WTC11 (cell line): ENCODE measurements at regions not wholly inside any gene's neighbourhood (a gene's known extent, or its start where the extent isn't known, plus 50 kb on each side); places are given as distances from the start of the nearest gene placed in this dataset.

Source experiments
- ATAC-seq: fragments of 200-7000 bp; cut with Tn5 transposase; 2 replicates; pipeline ENCODE4 v1.10.0; 2021; ENCODE audit warnings: mild to moderate bottlenecking, moderate library complexity
- CTCF ChIA-PET: fragments of 300-600 bp; sonication (Branson Sonifier 250); formaldehyde crosslinking; loops from one replicate; lab custom pipeline; 2021; ENCODE audit warnings: antibody characterized with exemption; lab: Charles Lee
- POLR2A ChIA-PET: fragments of 350-600 bp; sonication (Branson Sonifier 250); formaldehyde crosslinking; loops from one replicate; lab custom pipeline; 2021; ENCODE audit warnings: antibody characterized with exemption; lab: Charles Lee
- DNase-seq: peaks from one replicate; pipeline ENCODE4 v3.0.0; 2021; ENCODE audit warnings: low spot score
- H3K27ac Mint-ChIP-seq: 2 replicates; pipeline ENCODE4 v1.8.0; 2021; ENCODE audit warnings: mixed read lengths
- H3K27me3 Mint-ChIP-seq: 2 replicates; pipeline ENCODE4 v1.8.0; 2021; ENCODE audit warnings: low read depth, mild to moderate bottlenecking, moderate library complexity, mixed read lengths
- H3K36me3 Mint-ChIP-seq: 2 replicates; pipeline ENCODE4 v1.8.0; 2021; ENCODE audit warnings: mixed read lengths
- H3K4me1 Mint-ChIP-seq: 2 replicates; pipeline ENCODE4 v1.8.0; 2022; ENCODE audit warnings: mixed read lengths
- H3K4me3 Mint-ChIP-seq: 2 replicates; pipeline ENCODE4 v1.8.0; 2021; ENCODE audit warnings: mild to moderate bottlenecking, moderate library complexity, mixed read lengths
- H3K9me3 Mint-ChIP-seq: 2 replicates; pipeline ENCODE4 v1.8.0; 2021; ENCODE audit warnings: mixed read lengths
- ATF1 ChIP-seq: sonication (generic); formaldehyde crosslinking; IDR thresholded peaks from 2 replicates; pipeline ENCODE4 v1.8.1; 2023; ENCODE audit warnings: mild to moderate bottlenecking, moderate library complexity, missing genetic modification reagents
- ATF2 ChIP-seq: sonication (generic); formaldehyde crosslinking; IDR thresholded peaks from 2 replicates; pipeline ENCODE4 v1.8.1; 2022; ENCODE audit warnings: low read depth, missing genetic modification reagents, borderline replicate concordance
- ELF4 ChIP-seq: sonication (generic); formaldehyde crosslinking; IDR thresholded peaks from 2 replicates; pipeline ENCODE4 v1.8.1; 2022; ENCODE audit warnings: low read depth, mild to moderate bottlenecking, moderate library complexity, missing genetic modification reagents
- FOXK1 ChIP-seq: sonication (generic); formaldehyde crosslinking; IDR thresholded peaks from 2 replicates; pipeline ENCODE4 v1.8.0; 2022; ENCODE audit warnings: mild to moderate bottlenecking, moderate library complexity, missing genetic modification reagents
- GRHL2 ChIP-seq: fragments of 250-450 bp; sonication (Bioruptor Pico); IDR thresholded peaks from 2 replicates; pipeline ENCODE4 v1.8.0; 2022; ENCODE audit warnings: mild to moderate bottlenecking, moderate library complexity; ENCODE audit not compliant: insufficient replicate concordance, severe bottlenecking
- GTF2I ChIP-seq: fragments of 250-450 bp; sonication (Bioruptor Pico); conservative IDR thresholded peaks from 2 replicates; pipeline ENCODE4 v1.4.0; 2021; ENCODE audit warnings: mild to moderate bottlenecking
- HMGA2 ChIP-seq: fragments of 250-450 bp; sonication (Bioruptor Pico); IDR thresholded peaks from 2 replicates; pipeline ENCODE4 v1.4.0; 2021; ENCODE audit warnings: mild to moderate bottlenecking, moderate library complexity
- NFE2L1 ChIP-seq: sonication (generic); formaldehyde crosslinking; IDR thresholded peaks from 2 replicates; pipeline ENCODE4 v1.8.1; 2023; ENCODE audit warnings: missing genetic modification reagents
- NFYB ChIP-seq: sonication (generic); formaldehyde crosslinking; conservative IDR thresholded peaks from 2 replicates; pipeline ENCODE4 v1.8.0; 2022; ENCODE audit warnings: low read depth, missing genetic modification reagents
- NR1H2 ChIP-seq: sonication (generic); formaldehyde crosslinking; IDR thresholded peaks from 2 replicates; pipeline ENCODE4 v1.9.0; 2021; ENCODE audit warnings: mild to moderate bottlenecking, moderate library complexity, missing genetic modification reagents
- TCF7 ChIP-seq: sonication (generic); formaldehyde crosslinking; IDR thresholded peaks from 2 replicates; pipeline ENCODE4 v1.8.0; 2022; ENCODE audit warnings: mild to moderate bottlenecking, low read depth, missing genetic modification reagents, moderate library complexity
- ZNF138 ChIP-seq: sonication (generic); formaldehyde crosslinking; conservative IDR thresholded peaks from 2 replicates; pipeline ENCODE4 v1.8.1; 2022; ENCODE audit warnings: mild to moderate bottlenecking, moderate library complexity, missing genetic modification reagents
- ZNF416 ChIP-seq: fragments of 250-450 bp; sonication (Bioruptor Pico); IDR thresholded peaks from 2 replicates; pipeline ENCODE4 v1.9.0; 2021; ENCODE audit warnings: mild to moderate bottlenecking, inconsistent platforms
- TF ChIP-seq, protein P1 (sequence below): sonication (generic); formaldehyde crosslinking; IDR thresholded peaks from 2 replicates; pipeline ENCODE4 v1.8.1; 2022; ENCODE audit warnings: mild to moderate bottlenecking, moderate library complexity, missing genetic modification reagents
- TF ChIP-seq, protein P2 (sequence below): sonication (generic); formaldehyde crosslinking; IDR thresholded peaks from 2 replicates; pipeline ENCODE4 v1.8.1; 2023; ENCODE audit warnings: mild to moderate bottlenecking, missing genetic modification reagents
- TF ChIP-seq, protein P3 (sequence below): sonication (generic); formaldehyde crosslinking; conservative IDR thresholded peaks from 2 replicates; pipeline ENCODE4 v1.8.1; 2023; ENCODE audit warnings: mild to moderate bottlenecking, low read depth, missing genetic modification reagents, moderate library complexity
- TF ChIP-seq, protein P4 (sequence below): sonication (generic); formaldehyde crosslinking; IDR thresholded peaks from 2 replicates; pipeline ENCODE4 v1.8.0; 2023; ENCODE audit warnings: missing genetic modification reagents

GRCh38 chr22:49305966-49306631, 521.6 kb downstream of the BRD1 start:
- CTCF ChIA-PET = interaction anchor here (0.8 to 3.1 kb wide), 34 partner anchors 8 to 729 kb away, joined by 3 to 127 read pairs (median 6); no protein-coding TSS in a partner anchor
- DNase-seq (no peak), ATAC-seq (no peak)
- no peak overlapping the region for H3K4me3 Mint-ChIP-seq
- no peak for TF ChIP-seq GTF2I (CRISPR knock-in tag)
- no peak for TF ChIP-seq GRHL2 (CRISPR knock-in tag)
- TF ChIP-seq, protein P1, sequence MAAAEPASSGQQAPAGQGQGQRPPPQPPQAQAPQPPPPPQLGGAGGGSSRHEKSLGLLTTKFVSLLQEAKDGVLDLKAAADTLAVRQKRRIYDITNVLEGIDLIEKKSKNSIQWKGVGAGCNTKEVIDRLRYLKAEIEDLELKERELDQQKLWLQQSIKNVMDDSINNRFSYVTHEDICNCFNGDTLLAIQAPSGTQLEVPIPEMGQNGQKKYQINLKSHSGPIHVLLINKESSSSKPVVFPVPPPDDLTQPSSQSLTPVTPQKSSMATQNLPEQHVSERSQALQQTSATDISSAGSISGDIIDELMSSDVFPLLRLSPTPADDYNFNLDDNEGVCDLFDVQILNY (CRISPR knock-in tag) = no peak
- TF ChIP-seq, protein P2, sequence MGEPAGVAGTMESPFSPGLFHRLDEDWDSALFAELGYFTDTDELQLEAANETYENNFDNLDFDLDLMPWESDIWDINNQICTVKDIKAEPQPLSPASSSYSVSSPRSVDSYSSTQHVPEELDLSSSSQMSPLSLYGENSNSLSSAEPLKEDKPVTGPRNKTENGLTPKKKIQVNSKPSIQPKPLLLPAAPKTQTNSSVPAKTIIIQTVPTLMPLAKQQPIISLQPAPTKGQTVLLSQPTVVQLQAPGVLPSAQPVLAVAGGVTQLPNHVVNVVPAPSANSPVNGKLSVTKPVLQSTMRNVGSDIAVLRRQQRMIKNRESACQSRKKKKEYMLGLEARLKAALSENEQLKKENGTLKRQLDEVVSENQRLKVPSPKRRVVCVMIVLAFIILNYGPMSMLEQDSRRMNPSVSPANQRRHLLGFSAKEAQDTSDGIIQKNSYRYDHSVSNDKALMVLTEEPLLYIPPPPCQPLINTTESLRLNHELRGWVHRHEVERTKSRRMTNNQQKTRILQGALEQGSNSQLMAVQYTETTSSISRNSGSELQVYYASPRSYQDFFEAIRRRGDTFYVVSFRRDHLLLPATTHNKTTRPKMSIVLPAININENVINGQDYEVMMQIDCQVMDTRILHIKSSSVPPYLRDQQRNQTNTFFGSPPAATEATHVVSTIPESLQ (CRISPR knock-in tag) = no peak
- no peak for TF ChIP-seq TCF7 (CRISPR knock-in tag)
- no peak for TF ChIP-seq ZNF138 (CRISPR knock-in tag)
- TF ChIP-seq FOXK1 (CRISPR knock-in tag) = no peak
- TF ChIP-seq NFYB (CRISPR knock-in tag) = no peak
- TF ChIP-seq ATF2 (CRISPR knock-in tag) = no peak
- TF ChIP-seq, protein P3, sequence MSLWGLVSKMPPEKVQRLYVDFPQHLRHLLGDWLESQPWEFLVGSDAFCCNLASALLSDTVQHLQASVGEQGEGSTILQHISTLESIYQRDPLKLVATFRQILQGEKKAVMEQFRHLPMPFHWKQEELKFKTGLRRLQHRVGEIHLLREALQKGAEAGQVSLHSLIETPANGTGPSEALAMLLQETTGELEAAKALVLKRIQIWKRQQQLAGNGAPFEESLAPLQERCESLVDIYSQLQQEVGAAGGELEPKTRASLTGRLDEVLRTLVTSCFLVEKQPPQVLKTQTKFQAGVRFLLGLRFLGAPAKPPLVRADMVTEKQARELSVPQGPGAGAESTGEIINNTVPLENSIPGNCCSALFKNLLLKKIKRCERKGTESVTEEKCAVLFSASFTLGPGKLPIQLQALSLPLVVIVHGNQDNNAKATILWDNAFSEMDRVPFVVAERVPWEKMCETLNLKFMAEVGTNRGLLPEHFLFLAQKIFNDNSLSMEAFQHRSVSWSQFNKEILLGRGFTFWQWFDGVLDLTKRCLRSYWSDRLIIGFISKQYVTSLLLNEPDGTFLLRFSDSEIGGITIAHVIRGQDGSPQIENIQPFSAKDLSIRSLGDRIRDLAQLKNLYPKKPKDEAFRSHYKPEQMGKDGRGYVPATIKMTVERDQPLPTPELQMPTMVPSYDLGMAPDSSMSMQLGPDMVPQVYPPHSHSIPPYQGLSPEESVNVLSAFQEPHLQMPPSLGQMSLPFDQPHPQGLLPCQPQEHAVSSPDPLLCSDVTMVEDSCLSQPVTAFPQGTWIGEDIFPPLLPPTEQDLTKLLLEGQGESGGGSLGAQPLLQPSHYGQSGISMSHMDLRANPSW (CRISPR knock-in tag) = no peak
- TF ChIP-seq HMGA2 (CRISPR knock-in tag) = no peak
- no peak for TF ChIP-seq ELF4 (CRISPR knock-in tag)
- TF ChIP-seq NFE2L1 (CRISPR knock-in tag) = no peak
- no peak for TF ChIP-seq NR1H2 (CRISPR knock-in tag)
- TF ChIP-seq, protein P4, sequence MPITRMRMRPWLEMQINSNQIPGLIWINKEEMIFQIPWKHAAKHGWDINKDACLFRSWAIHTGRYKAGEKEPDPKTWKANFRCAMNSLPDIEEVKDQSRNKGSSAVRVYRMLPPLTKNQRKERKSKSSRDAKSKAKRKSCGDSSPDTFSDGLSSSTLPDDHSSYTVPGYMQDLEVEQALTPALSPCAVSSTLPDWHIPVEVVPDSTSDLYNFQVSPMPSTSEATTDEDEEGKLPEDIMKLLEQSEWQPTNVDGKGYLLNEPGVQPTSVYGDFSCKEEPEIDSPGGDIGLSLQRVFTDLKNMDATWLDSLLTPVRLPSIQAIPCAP (CRISPR knock-in tag) = no peak
- TF ChIP-seq ZNF416 (CRISPR knock-in tag) = no peak
- no peak for TF ChIP-seq ATF1
- POLR2A ChIA-PET = interaction anchor here (0.6 kb wide), 1 partner anchor 214 kb away, joined by 3 read pairs; no protein-coding TSS in a partner anchor
- H3K9me3 Mint-ChIP-seq = no peaks in the 10 kb centered on the region
- H3K4me1 Mint-ChIP-seq = no peaks in the 10 kb centered on the region
- H3K27ac Mint-ChIP-seq = no peak overlapping the region
- H3K27me3 Mint-ChIP-seq = no peaks in the 10 kb centered on the region; the same call in 1 of the 2 replicates
- H3K36me3 Mint-ChIP-seq = no peaks in the 10 kb centered on the region
